Transverse colon (tissue), 4 donors: ENCODE measurements at regions not wholly inside any gene's neighbourhood (a gene's known extent, or its start where the extent isn't known, plus 50 kb on each side); places are given as distances from the start of the nearest gene placed in this dataset.

Experiments used
- DNase-seq: peaks from one replicate; pipeline ENCODE4 v3.0.0-alpha.2; 2019
- H3K27ac ChIP-seq, 4 donors: fragments of 200-600 bp; sonication (generic); 2 replicates each; pipeline ENCODE4 v1.5.1; 2016 to 2018; ENCODE audit warnings: inconsistent platforms in 4 of 4
- H3K27me3 ChIP-seq: fragments of 200-600 bp; sonication (generic); 2 replicates; pipeline ENCODE4 v1.5.1; 2017; ENCODE audit warnings: inconsistent platforms
- H3K36me3 ChIP-seq, 4 donors: fragments of 200-600 bp; sonication (generic); 2 replicates each; pipeline ENCODE4 v1.5.1; 2017 to 2019; ENCODE audit warnings: inconsistent platforms in 4 of 4
- H3K4me1 ChIP-seq, 4 donors: fragments of 200-600 bp; sonication (generic); 2 replicates each; pipeline ENCODE4 v1.5.1; 2017 to 2020; ENCODE audit warnings: inconsistent platforms in 4 of 4
- H3K4me3 ChIP-seq, 4 donors: fragments of 200-600 bp; sonication (generic); 1 replicate in 1 of 4; 2 replicates in 3 of 4; pipeline versions ENCODE4 v1.5.1 to v1.6.1; 2017 to 2019; ENCODE audit warnings: inconsistent platforms in 4 of 4
- H3K9me3 ChIP-seq, 2 donors: fragments of 200-600 bp; sonication (generic); 2 replicates each; pipeline ENCODE4 v1.5.1; 2017 to 2019; ENCODE audit warnings: inconsistent platforms in 2 of 2
- EP300 ChIP-seq: sonication (generic); formaldehyde crosslinking; IDR thresholded peaks from one replicate; pipeline ENCODE4 v1.6.1; 2017; ENCODE audit warnings: antibody characterized with exemption, low read depth
- POLR2A ChIP-seq: fragments of 450-650 bp; IDR thresholded peaks from one replicate; pipeline ENCODE4 v1.6.1; 2016; ENCODE audit warnings: antibody characterized with exemption, mild to moderate bottlenecking, moderate library complexity
- POLR2AphosphoS5 ChIP-seq, 3 donors: sonication (generic); formaldehyde crosslinking; IDR thresholded peaks; one replicate each; pipeline ENCODE4 v1.6.1; 2016; ENCODE audit warnings: antibody characterized with exemption in 3 of 3
- WGBS, 2 donors: methylation state at CpG; one replicate each; pipeline ENCODE4 v1.1.5; 2018; ENCODE audit warnings: low coverage in 1 of 2; 5-methylcytosine and 5-hydroxymethylcytosine counted together
- in situ Hi-C, 4 donors: fragments of 200-750 bp; cut with MboI; loops; one replicate each; pipeline versions ENCODE4 v1.15.0 to v1.15.1; 2017; ENCODE audit warnings: low sequenced_read_pairs in 3 of 4, low pct_ligation_motif_present in 1 of 4, low pct_unique_long_range_greater_than_20kb in 1 of 4
- intact Hi-C: fragments of 100-400 bp; cut with DNase I; formaldehyde crosslinking; loops from one replicate; pipeline ENCODE4 v1.15.1; 2023; ENCODE audit warnings: low total_unique reads
- TF ChIP-seq, protein P1 (sequence below), 5 experiments: fragments of 200-600 bp in 3 of 5; fragments of 450-650 bp in 2 of 5; sonication (generic) in 3 of 5; IDR thresholded peaks; 1 replicate in 2 of 5; 2 replicates in 3 of 5; pipeline ENCODE4 v1.5.1; 2016 to 2017; ENCODE audit warnings: antibody characterized with exemption in 5 of 5, inconsistent platforms in 3 of 5, mild to moderate bottlenecking in 2 of 5, moderate library complexity in 1 of 5

DNA sequence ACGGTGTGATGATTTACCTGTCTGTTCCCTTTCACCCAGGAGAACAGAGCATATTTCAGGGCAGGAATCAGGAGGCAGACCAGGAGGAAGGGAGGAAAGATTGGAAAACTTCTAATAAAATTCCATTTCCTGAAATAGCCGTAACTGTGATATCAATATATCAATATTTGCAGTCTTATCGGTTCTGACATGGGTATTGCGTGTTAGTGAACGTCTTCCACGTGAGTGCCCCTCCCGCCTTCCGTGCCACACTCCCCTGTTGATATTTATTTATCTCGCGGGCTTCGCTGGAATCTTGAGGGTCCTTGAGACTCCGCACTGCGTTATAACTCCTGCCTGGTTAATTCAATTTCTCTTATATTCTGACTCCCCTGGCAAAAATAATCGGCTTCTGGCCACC lies 1160.4 kb downstream of the BRD1 start:
- Histone ChIP-seq H3K4me3 (no peak overlapping the region), H3K27ac (no peak overlapping the region), H3K9me3 (peaks cover under 1% of the 10 kb centered on the region in 2 donors), H3K4me1 (no peaks in the 10 kb centered on the region), H3K36me3 (no peaks in the 10 kb centered on the region), H3K27me3 (no peaks in the 10 kb centered on the region)
- DNase-seq = no peak
- 68 to 75% methylated on average over 13 to 14 of the region's 14 CpGs for WGBS, 2 donors
- in situ Hi-C loops = no loop called here
- TF ChIP-seq, protein P1, sequence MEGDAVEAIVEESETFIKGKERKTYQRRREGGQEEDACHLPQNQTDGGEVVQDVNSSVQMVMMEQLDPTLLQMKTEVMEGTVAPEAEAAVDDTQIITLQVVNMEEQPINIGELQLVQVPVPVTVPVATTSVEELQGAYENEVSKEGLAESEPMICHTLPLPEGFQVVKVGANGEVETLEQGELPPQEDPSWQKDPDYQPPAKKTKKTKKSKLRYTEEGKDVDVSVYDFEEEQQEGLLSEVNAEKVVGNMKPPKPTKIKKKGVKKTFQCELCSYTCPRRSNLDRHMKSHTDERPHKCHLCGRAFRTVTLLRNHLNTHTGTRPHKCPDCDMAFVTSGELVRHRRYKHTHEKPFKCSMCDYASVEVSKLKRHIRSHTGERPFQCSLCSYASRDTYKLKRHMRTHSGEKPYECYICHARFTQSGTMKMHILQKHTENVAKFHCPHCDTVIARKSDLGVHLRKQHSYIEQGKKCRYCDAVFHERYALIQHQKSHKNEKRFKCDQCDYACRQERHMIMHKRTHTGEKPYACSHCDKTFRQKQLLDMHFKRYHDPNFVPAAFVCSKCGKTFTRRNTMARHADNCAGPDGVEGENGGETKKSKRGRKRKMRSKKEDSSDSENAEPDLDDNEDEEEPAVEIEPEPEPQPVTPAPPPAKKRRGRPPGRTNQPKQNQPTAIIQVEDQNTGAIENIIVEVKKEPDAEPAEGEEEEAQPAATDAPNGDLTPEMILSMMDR (IDR thresholded peaks at IDR 0.05) = no peak
- no peak for TF ChIP-seq EP300
- no peak for TF ChIP-seq POLR2A
- TF ChIP-seq POLR2AphosphoS5 (IDR thresholded peaks at IDR 0.05) = no peak
- intact Hi-C loops = no loop called here

DNA sequence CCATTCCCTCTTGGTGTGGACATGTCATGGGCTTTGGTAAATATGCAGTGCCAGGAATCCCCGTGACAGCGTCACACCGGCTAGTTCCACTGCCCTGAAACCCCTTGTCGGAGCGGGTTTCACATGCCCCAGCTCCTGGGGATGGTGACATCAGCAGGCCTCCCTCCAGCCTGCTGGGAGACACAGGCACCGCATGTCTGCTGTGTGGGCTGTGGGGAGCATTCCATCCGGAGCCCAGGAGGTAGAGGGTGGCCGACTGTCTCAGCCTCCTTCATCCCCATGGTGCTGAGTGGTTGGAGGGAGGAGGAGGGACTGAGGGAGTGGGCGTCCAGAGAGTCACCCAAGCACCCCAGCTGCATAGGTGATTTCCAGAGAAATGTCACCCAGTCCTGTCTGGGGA lies 1161.1 kb downstream of the BRD1 start:
- TF ChIP-seq POLR2A (no peak), POLR2AphosphoS5 (IDR thresholded peaks at IDR 0.05) (no peak), EP300 (no peak)
- TF ChIP-seq, protein P1 (IDR thresholded peaks at IDR 0.05) = no peak
- DNase-seq = no peak
- 78% methylated on average over 9 of the region's 9 CpGs; no CpG with 5 or more reads in 1 of the 2 donors for WGBS, 2 donors
- Histone ChIP-seq H3K4me3 (no peak overlapping the region), H3K36me3 (no peaks in the 10 kb centered on the region), H3K27me3 (no peaks in the 10 kb centered on the region), H3K9me3 (no peaks in the 10 kb centered on the region), H3K27ac (no peak overlapping the region), H3K4me1 (no peaks in the 10 kb centered on the region)
- in situ Hi-C loops = no loop called here
- intact Hi-C loops = no loop called here

DNA sequence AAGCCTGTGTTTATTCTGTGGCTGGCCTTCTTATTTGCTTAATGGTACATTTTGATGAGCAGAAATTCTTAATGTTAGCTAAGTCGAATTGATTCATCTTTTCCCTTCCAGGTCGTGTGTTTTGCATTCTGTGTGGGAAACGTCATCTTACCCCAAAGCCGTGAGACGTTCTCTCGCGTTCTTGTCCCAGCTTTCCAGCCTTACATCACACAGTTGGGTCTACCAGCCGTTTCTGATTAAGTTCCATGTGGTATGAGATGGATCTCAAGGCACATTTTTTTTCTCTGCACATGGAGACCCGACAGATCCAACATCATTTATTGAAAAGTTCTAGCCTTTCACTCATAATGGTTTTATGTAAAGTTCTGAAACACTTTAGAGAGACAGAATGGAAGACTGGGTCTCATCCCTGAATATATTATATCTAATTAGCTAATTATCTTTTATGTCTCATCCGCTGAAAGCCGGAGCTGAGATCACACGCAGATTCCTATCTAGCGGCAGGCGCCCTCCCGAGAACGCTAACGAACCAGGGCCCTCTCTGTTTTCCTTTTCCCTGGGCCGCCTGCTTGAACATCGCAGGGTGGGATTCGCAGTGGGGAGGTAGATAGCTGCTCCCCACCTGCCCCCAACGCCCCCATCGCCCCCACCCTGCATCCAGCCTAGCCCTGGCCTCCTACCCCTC lies 1162.2 kb downstream of the BRD1 start:
- DNase-seq = no peak
- Histone ChIP-seq H3K9me3 (no peaks in the 10 kb centered on the region), H3K4me3 (no peak overlapping the region), H3K27ac (no peak overlapping the region), H3K4me1 (no peaks in the 10 kb centered on the region), H3K36me3 (no peaks in the 10 kb centered on the region), H3K27me3 (no peaks in the 10 kb centered on the region)
- in situ Hi-C loops (no loop called here), intact Hi-C loops (no loop called here)
- no peak for TF ChIP-seq POLR2A
- no peak for TF ChIP-seq EP300
- TF ChIP-seq, protein P1 (IDR thresholded peaks at IDR 0.05) = no peak
- TF ChIP-seq POLR2AphosphoS5 (IDR thresholded peaks at IDR 0.05) = no peak
- WGBS, 2 donors = 90 to 91% methylated on average over 17 to 20 of the region's 22 CpGs

DNA sequence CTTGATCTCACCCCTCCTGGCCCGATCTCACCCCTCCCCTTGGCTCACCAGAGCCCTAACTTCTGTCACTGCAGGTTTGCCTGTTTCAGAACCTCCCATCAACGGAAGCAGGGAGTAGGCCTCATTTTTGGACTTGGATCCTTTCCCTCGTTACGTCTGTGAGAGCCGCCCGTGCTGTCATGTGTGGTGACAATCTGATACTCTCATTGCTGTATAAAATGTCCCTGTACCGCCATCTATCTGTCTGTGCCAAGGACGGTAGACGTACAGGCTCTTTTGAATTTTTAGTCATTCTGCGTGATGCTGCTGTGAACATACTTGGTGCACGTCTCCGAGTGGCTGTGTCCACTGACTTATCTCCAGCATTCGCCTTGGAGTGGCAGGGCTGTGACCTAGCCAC lies 1163.1 kb downstream of the BRD1 start:
- H3K4me3 ChIP-seq = no peak overlapping the region

DNA sequence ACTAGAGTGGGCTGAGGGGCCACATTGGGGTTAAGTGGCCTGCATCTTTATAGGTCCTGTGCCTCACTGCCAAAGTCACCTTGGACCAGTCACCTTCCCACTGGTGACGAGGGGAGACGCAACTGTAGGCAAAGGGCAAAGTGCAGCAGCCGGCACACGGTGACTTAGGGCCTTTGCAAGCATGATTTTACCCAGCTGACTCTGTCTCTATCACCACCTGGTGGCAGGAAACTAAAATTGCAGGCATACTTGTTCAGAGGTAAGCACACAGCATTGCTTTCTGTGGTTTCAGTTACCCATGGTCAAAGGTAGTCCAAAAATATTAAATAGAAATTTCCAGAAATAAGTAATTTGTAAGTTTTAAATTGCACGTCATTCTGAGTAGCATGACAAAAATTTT lies 1164.4 kb downstream of the BRD1 start:
- 52 to 65% methylated on average over 3 to 5 of the region's 5 CpGs for WGBS, 2 donors
- H3K4me1 ChIP-seq = no peaks in the 10 kb centered on the region
- H3K9me3 ChIP-seq = no peaks in the 10 kb centered on the region
- in situ Hi-C loops (no loop called here), intact Hi-C loops (no loop called here)
- no peak overlapping the region for H3K4me3 ChIP-seq
- H3K27ac ChIP-seq = no peak overlapping the region
- H3K36me3 ChIP-seq = no peaks in the 10 kb centered on the region
- no peak for DNase-seq
- TF ChIP-seq POLR2AphosphoS5 (IDR thresholded peaks at IDR 0.05) = no peak
- TF ChIP-seq, protein P1 (IDR thresholded peaks at IDR 0.05) = peak in 2 of 5 experiments; percentile 14 to 20
- H3K27me3 ChIP-seq = no peaks in the 10 kb centered on the region

More for the DNA sequence above, 1163.1 kb downstream of the BRD1 start:
- no peaks in the 10 kb centered on the region for H3K27me3 ChIP-seq
- TF ChIP-seq EP300 = no peak
- no peak for DNase-seq
- no peaks in the 10 kb centered on the region for H3K36me3 ChIP-seq
- intact Hi-C loops = no loop called here
- no peaks in the 10 kb centered on the region for H3K4me1 ChIP-seq
- H3K9me3 ChIP-seq = no peaks in the 10 kb centered on the region
- WGBS, 2 donors = 87 to 94% methylated on average over 2 to 13 of the region's 13 CpGs
- in situ Hi-C loops = no loop called here
- no peak overlapping the region for H3K27ac ChIP-seq
